ENCODE measurements at regions not wholly inside any gene's neighbourhood (a gene's known extent, or its start where the extent isn't known, plus 50 kb on each side); places are given as distances from the start of the nearest gene placed in this dataset.

DNA sequence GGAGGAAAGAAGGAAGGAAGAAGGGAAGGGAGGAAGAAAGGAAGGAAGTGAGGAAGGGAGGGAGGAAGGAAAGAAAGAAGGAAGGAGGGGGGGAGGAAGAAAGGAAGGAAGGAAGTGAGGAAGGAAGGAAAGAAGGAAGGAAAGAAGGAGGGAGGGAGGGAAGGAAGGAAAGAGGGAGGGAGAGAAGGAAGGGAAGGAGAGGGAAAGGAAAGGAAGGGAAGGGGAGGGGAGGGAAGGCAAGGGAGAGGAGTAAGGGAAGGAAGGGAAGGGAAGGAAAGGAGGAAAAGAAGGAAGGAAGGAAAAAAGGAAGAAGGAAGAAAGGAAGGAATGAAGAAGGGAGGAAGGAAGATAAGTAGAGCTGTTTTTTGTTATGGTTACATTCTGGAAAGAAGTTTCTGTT, 141.2 kb downstream of the LRRC3B start:
- intact Hi-C loops (cut with DNase I; ENCODE audit: low total_unique reads): no loop called here

DNA sequence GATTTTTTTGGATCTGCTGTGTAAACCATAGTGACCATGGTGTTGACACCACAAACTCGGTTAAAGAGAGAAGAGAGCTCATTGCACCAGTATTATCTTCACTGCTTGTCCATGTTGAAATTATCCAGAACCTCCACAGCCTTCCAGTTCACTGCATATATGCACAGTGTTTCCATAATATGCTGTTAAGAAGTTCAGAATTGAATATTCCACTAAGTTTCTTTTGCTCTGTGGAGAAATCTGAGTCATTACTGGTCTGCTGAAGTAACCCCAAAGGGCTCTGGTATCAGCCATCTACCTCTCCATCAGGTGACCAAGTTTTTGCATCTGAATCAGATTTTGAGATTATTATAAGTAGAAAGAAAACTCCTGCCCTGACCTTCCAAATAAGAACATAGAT, 143.5 kb downstream of the LRRC3B start:
- H3K27ac ChIP-seq: no peak overlapping the region
- no peak for DNase-seq
- H3K27me3 ChIP-seq (replicated peaks in 1 of 7): no peaks in the 10 kb centered on the region
- no peak overlapping the region for H3K4me3 ChIP-seq
- TF ChIP-seq POLR2AphosphoS5 (IDR thresholded peaks at IDR 0.05): no peak
- TF ChIP-seq POLR2A (IDR thresholded peaks at IDR 0.05): no peak
- TF ChIP-seq, protein P1, sequence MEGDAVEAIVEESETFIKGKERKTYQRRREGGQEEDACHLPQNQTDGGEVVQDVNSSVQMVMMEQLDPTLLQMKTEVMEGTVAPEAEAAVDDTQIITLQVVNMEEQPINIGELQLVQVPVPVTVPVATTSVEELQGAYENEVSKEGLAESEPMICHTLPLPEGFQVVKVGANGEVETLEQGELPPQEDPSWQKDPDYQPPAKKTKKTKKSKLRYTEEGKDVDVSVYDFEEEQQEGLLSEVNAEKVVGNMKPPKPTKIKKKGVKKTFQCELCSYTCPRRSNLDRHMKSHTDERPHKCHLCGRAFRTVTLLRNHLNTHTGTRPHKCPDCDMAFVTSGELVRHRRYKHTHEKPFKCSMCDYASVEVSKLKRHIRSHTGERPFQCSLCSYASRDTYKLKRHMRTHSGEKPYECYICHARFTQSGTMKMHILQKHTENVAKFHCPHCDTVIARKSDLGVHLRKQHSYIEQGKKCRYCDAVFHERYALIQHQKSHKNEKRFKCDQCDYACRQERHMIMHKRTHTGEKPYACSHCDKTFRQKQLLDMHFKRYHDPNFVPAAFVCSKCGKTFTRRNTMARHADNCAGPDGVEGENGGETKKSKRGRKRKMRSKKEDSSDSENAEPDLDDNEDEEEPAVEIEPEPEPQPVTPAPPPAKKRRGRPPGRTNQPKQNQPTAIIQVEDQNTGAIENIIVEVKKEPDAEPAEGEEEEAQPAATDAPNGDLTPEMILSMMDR (IDR thresholded peaks at IDR 0.05 in 8 of 11, conservative IDR thresholded peaks at IDR 0.05 in 3 of 11): no peak
- peaks cover 0 to 13% (median 0%) of the 10 kb centered on the region in 8 donors for H3K9me3 ChIP-seq
- no peaks in the 10 kb centered on the region for H3K4me1 ChIP-seq
- H3K36me3 ChIP-seq: no peaks in the 10 kb centered on the region
- 53 to 83% (median 60%) methylated on average over 1 of the region's 1 CpG for WGBS, 5 donors
- intact Hi-C loops (cut with DNase I; ENCODE audit: low total_unique reads): no loop called here

More for the DNA sequence above, 141.2 kb downstream of the LRRC3B start:
- TF ChIP-seq POLR2AphosphoS5 (IDR thresholded peaks at IDR 0.05) (no peak), POLR2A (IDR thresholded peaks at IDR 0.05) (no peak)
- TF ChIP-seq, protein P1 (IDR thresholded peaks at IDR 0.05 in 8 of 11, conservative IDR thresholded peaks at IDR 0.05 in 3 of 11): no peak
- Histone ChIP-seq H3K9me3 (peaks cover 0 to 13% (median 0%) of the 10 kb centered on the region in 8 donors), H3K4me1 (no peaks in the 10 kb centered on the region), H3K27me3 (replicated peaks in 1 of 7) (no peaks in the 10 kb centered on the region), H3K27ac (no peak overlapping the region), H3K36me3 (no peaks in the 10 kb centered on the region), H3K4me3 (no peak overlapping the region)
- no peak for DNase-seq

DNA sequence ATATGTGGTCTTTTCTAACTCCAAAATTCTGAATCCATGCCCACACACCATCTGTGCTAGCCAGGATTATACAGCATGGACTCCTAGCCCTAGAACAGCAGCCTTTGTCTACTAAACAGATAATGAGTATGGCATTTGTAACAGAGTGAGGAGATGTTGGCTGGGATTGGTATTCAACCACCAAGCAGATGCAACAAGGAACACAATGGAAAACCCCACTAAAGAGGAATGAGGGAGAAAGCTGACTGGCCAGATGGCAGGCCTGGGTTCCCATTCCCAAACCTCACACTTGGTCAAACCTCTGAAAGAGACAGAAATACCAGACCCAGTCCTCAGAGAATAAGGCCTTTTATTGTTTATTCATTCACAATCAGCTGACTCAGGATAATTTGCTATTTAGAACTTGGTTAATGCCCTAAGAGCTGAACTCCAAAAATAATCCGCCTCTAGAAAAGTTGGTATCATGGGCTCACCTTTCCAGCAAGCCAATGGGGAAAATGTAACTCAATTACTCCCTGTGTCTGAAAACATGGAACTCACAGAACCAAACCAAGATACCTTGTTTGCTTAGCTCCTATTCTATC, 145.6 kb downstream of the LRRC3B start:
- H3K9me3 ChIP-seq: peaks cover 0 to 9% (median 0%) of the 10 kb centered on the region in 8 donors
- H3K4me3 ChIP-seq: no peak overlapping the region
- WGBS, 5 donors: 89 to 98% (median 96%) methylated on average over 1 of the region's 1 CpG
- TF ChIP-seq POLR2A (IDR thresholded peaks at IDR 0.05) (no peak), POLR2AphosphoS5 (IDR thresholded peaks at IDR 0.05) (no peak)
- TF ChIP-seq, protein P1 (IDR thresholded peaks at IDR 0.05 in 8 of 11, conservative IDR thresholded peaks at IDR 0.05 in 3 of 11): no peak
- H3K27me3 ChIP-seq (replicated peaks in 1 of 7): no peaks in the 10 kb centered on the region
- no peak for DNase-seq
- no peak overlapping the region for H3K27ac ChIP-seq
- intact Hi-C loops (cut with DNase I; ENCODE audit: low total_unique reads): no loop called here
- H3K4me1 ChIP-seq: no peaks in the 10 kb centered on the region
- H3K36me3 ChIP-seq: no peaks in the 10 kb centered on the region

DNA sequence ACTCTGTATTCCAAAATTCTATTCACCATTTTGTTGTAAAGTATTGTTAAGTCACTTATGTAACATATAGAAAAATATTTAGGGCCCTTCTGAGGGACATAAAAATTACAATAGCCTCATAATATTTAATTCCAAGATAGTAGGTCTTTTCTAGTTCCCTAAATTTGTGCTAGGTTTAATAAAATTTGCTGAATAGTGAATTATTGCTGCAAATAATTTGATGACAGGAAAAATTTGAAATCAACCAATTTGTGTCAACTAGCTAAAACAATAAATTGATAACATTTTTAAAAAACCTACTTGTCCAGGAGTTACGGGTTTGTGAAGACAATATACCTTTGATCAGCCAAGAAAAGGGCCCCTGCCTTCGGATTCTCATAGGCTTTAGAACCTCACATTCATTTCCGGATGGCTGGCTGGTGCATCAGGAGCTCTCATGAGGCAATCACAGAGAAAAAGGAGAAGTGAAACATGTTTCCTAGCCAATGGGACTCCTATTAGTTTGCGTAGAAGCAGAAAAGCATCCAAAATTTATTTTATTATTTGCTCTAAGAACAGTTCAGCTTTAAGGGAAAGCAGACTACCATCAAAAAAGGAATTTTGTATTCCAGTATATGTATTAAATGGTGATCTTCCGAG, 177.2 kb downstream of the LRRC3B start:
- 72 to 78% (median 75%) methylated on average over 5 of the region's 5 CpGs for WGBS, 5 donors
- H3K4me1 ChIP-seq: no peaks in the 10 kb centered on the region
- H3K4me3 ChIP-seq: no peak overlapping the region
- intact Hi-C loops (cut with DNase I; ENCODE audit: low total_unique reads): no loop called here
- no peak for DNase-seq
- TF ChIP-seq POLR2AphosphoS5 (IDR thresholded peaks at IDR 0.05) (no peak), POLR2A (IDR thresholded peaks at IDR 0.05) (no peak)
- TF ChIP-seq, protein P1 (IDR thresholded peaks at IDR 0.05 in 8 of 11, conservative IDR thresholded peaks at IDR 0.05 in 3 of 11): no peak
- no peaks in the 10 kb centered on the region for H3K27me3 ChIP-seq (replicated peaks in 1 of 7)
- H3K27ac ChIP-seq: no peak overlapping the region
- peaks cover 0 to 10% (median 0%) of the 10 kb centered on the region in 8 donors for H3K9me3 ChIP-seq
- H3K36me3 ChIP-seq: no peaks in the 10 kb centered on the region
